ENCODE measurements at regions not wholly inside any gene's neighbourhood (a gene's known extent, or its start where the extent isn't known, plus 50 kb on each side); places are given as distances from the start of the nearest gene placed in this dataset.

DNA sequence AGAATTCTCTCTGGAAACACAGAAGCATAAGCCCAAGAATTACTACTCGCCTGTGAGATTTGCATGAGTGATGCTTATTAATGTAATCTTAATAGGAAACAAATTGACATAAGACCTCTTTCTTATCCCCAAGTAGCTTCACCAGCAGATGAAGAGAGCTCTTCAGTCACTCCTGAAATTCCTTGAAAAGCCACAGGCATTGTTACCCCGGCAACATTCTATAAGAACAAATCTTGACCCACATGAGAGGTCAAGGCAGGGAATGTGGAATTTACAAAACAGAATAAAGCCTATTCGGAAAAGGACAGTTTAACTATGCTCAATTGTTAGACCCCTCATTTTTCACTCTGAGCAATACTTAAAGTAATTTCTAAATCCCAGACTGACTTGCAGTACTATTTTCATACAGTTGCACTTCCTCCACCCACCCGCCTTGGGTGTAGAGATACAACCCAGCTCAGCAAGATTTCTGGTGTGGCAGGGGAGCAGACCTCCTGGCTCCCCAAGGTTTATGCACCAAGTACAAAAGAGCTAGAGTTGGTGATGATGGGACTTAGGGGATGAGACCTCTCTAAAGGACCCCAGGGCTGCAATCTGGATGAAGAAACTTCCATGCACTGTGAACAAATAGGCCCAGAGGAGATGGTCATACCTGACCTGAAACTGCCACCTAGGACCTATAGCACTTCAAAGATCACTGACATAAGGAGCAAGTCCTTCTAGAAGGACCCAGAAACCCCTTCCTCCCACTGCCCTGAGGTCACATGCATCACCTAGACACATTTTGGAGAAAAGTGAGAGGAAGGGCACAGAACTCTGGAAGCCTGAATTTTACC, 242.1 kb downstream of the ZNF608 start:
- Histone ChIP-seq H3K4me3 (replicated peaks in 1 of 2; ENCODE audit: low read depth in 1 of 2, low read length in 2 of 2) (no peak overlapping the region), H3K9me2 (ENCODE audit: insufficient read depth) (no peaks in the 10 kb centered on the region), H3K9me3 (ENCODE audit: control insufficient read depth in 1 of 2, insufficient read depth in 1 of 2, low read depth in 1 of 2, low read length in 2 of 2) (no peaks in the 10 kb centered on the region), H2AFZ (ENCODE audit: low read depth, low read length, poor library complexity, severe bottlenecking) (no peak overlapping the region), H3K36me3 (ENCODE audit: control insufficient read depth in 1 of 2, insufficient read depth in 2 of 2, low read length in 2 of 2) (no peaks in the 10 kb centered on the region), H3K27ac (ENCODE audit: low read depth, low read length) (no peak overlapping the region), H3K9ac (ENCODE audit: low read length) (no peak overlapping the region), H3K4me2 (ENCODE audit: low read length) (no peak overlapping the region), H3K27me3 (ENCODE audit: insufficient read depth, low read length) (no peaks in the 10 kb centered on the region), H3K4me1 (ENCODE audit: control insufficient read depth in 1 of 2, insufficient read depth in 2 of 2, low read length in 2 of 2) (no peaks in the 10 kb centered on the region), H4K20me1 (ENCODE audit: insufficient read depth) (no peaks in the 10 kb centered on the region), H3K79me2 (ENCODE audit: insufficient read depth, low read length) (no peaks in the 10 kb centered on the region)
- DNase-seq (ENCODE audit: low read depth, low spot score) (no peak), ATAC-seq (no peak)
- intact Hi-C loops (cut with micrococcal nuclease), result no loop called here
- RAD21 ChIA-PET (ENCODE audit: low non-redundant PET in 1 of 2, low total read pairs in 2 of 2, uncharacterized antibody in 2 of 2, unreplicated experiment in 2 of 2), result no interaction called here
- POLR2A ChIA-PET, result no interaction called here
- BruUV-seq (replicated peaks), result no TSS peak
- CTCF ChIA-PET, result no interaction called here
- TF ChIP-seq CBX3 (IDR thresholded peaks at IDR 0.05; ENCODE audit: low read depth) (no peak), ZFX (IDR thresholded peaks at IDR 0.05) (no peak), POLR2A (IDR thresholded peaks at IDR 0.05; ENCODE audit: borderline replicate concordance, extremely low read depth, insufficient read depth, insufficient read length) (no peak), EZH2phosphoT487 (IDR thresholded peaks at IDR 0.05; ENCODE audit: borderline replicate concordance) (no peak), SRF (IDR thresholded peaks at IDR 0.05; ENCODE audit: low read depth) (no peak), EGR1 (IDR thresholded peaks at IDR 0.05; ENCODE audit: low read depth) (no peak), ELF1 (IDR thresholded peaks at IDR 0.05; ENCODE audit: borderline replicate concordance, low read depth) (no peak), EZH2 (IDR thresholded peaks at IDR 0.05) (no peak), CEBPB (IDR thresholded peaks at IDR 0.05; ENCODE audit: low read depth) (no peak), POLR2AphosphoS5 (IDR thresholded peaks at IDR 0.05; ENCODE audit: low read depth, low read length) (no peak), SIN3A (IDR thresholded peaks at IDR 0.05; ENCODE audit: low read depth) (no peak), TCF7L2 (IDR thresholded peaks at IDR 0.05; ENCODE audit: borderline replicate concordance, extremely low read depth, insufficient read depth, insufficient read length) (no peak), RAD21 (IDR thresholded peaks at IDR 0.05; ENCODE audit: low read depth) (no peak)
- TF ChIP-seq, protein P1, sequence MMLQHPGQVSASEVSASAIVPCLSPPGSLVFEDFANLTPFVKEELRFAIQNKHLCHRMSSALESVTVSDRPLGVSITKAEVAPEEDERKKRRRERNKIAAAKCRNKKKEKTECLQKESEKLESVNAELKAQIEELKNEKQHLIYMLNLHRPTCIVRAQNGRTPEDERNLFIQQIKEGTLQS (IDR thresholded peaks at IDR 0.05), result no peak

Data from HCT116 (cell line).